ENCODE measurements at regions not wholly inside any gene's neighbourhood (a gene's known extent, or its start where the extent isn't known, plus 50 kb on each side); places are given as distances from the start of the nearest gene placed in this dataset.

GRCh38 chr7:153413199-153413539 is 639.0 kb upstream of the DPP6 start:
- TF ChIP-seq CTCF (IDR thresholded peaks at IDR 0.05) = no peak
- TF ChIP-seq POLR2A (IDR thresholded peaks at IDR 0.05) = no peak

Measured in prostate gland (tissue), 2 donors.